HG03460 (cell line): ENCODE measurements at regions not wholly inside any gene's neighbourhood (a gene's known extent, or its start where the extent isn't known, plus 50 kb on each side); places are given as distances from the start of the nearest gene placed in this dataset.
"Not testable (repeated sequence)": the region's sequence is repeated elsewhere in the genome, so short reads cannot be mapped to it uniquely, and the experiment has no call there.

Experiments
- ATAC-seq: cut with Tn5 transposase; IDR thresholded peaks from one replicate; pipeline ENCODE4 v1.9.1; 2021; ENCODE audit not compliant: unreplicated experiment

- ATAC-seq: no peak
Observed at GRCh38 chr18:62442391-62442790, 80.4 kb upstream of the ZCCHC2 start.

GRCh38 chr18:62445386-62445917 is 77.4 kb upstream of the ZCCHC2 start:
- peak; percentile 81 for ATAC-seq

GRCh38 chr18:62446511-62446910 is 76.3 kb upstream of the ZCCHC2 start:
- ATAC-seq: no peak

GRCh38 chr18:62447652-62448051 is 75.2 kb upstream of the ZCCHC2 start:
- ATAC-seq: no peak

- ATAC-seq: no peak
Observed at GRCh38 chr18:62448426-62448825, 74.4 kb upstream of the ZCCHC2 start.

- ATAC-seq: no peak
Observed at GRCh38 chr18:62449490-62450104, 73.2 kb upstream of the ZCCHC2 start.

- no peak for ATAC-seq
Observed at GRCh38 chr18:62450175-62450545, 72.7 kb upstream of the ZCCHC2 start.

- ATAC-seq: no peak
Observed at GRCh38 chr18:62450546-62451410, 72.0 kb upstream of the ZCCHC2 start.

- ATAC-seq: no peak
Observed at GRCh38 chr18:62452280-62452831, 70.5 kb upstream of the ZCCHC2 start.

- ATAC-seq: no peak
Observed at GRCh38 chr18:62453864-62454263, 69.0 kb upstream of the ZCCHC2 start.

GRCh38 chr18:62454527-62454926 is 68.3 kb upstream of the ZCCHC2 start:
- ATAC-seq: no peak

GRCh38 chr18:62455222-62455621 is 67.6 kb upstream of the ZCCHC2 start:
- no peak for ATAC-seq

GRCh38 chr18:62457877-62458276 is 64.9 kb upstream of the ZCCHC2 start:
- ATAC-seq: no peak

- no peak for ATAC-seq
Observed at GRCh38 chr18:62458346-62458745, 64.5 kb upstream of the ZCCHC2 start.

GRCh38 chr18:62458868-62459716 is 63.7 kb upstream of the ZCCHC2 start:
- no peak for ATAC-seq

- no peak for ATAC-seq
Observed at GRCh38 chr18:62460851-62461300, 61.9 kb upstream of the ZCCHC2 start.

GRCh38 chr18:62461591-62461990 is 61.2 kb upstream of the ZCCHC2 start:
- no peak for ATAC-seq

GRCh38 chr18:62464266-62464665 is 58.6 kb upstream of the ZCCHC2 start:
- ATAC-seq: no peak

- not testable (repeated sequence) for ATAC-seq
Observed at GRCh38 chr18:62469131-62469530, 53.7 kb upstream of the ZCCHC2 start.
